PC-3 (cell line): ENCODE measurements at regions not wholly inside any gene's neighbourhood (a gene's known extent, or its start where the extent isn't known, plus 50 kb on each side); places are given as distances from the start of the nearest gene placed in this dataset.

ENCODE experiments used
- EZH2 ChIP-seq: fragments of 300-600 bp; sonication (generic); IDR thresholded peaks from one replicate; pipeline ENCODE4 v1.6.1; 2017; ENCODE audit warnings: antibody characterized with exemption, mild to moderate bottlenecking, low read length; ENCODE audit not compliant: unreplicated experiment
- EZH2phosphoT487 ChIP-seq: fragments of 300-600 bp; sonication (generic); IDR thresholded peaks from 2 replicates; pipeline ENCODE4 v1.6.1; 2018; ENCODE audit warnings: mild to moderate bottlenecking, antibody characterized with exemption, low read length, borderline replicate concordance
- TF ChIP-seq, protein P1 (sequence below): fragments of 300-600 bp; sonication (generic); conservative IDR thresholded peaks from 2 replicates; pipeline ENCODE4 v1.5.1; 2017; ENCODE audit warnings: antibody characterized with exemption, low read depth, mild to moderate bottlenecking, low read length

- no peak for TF ChIP-seq EZH2
- TF ChIP-seq, protein P1, sequence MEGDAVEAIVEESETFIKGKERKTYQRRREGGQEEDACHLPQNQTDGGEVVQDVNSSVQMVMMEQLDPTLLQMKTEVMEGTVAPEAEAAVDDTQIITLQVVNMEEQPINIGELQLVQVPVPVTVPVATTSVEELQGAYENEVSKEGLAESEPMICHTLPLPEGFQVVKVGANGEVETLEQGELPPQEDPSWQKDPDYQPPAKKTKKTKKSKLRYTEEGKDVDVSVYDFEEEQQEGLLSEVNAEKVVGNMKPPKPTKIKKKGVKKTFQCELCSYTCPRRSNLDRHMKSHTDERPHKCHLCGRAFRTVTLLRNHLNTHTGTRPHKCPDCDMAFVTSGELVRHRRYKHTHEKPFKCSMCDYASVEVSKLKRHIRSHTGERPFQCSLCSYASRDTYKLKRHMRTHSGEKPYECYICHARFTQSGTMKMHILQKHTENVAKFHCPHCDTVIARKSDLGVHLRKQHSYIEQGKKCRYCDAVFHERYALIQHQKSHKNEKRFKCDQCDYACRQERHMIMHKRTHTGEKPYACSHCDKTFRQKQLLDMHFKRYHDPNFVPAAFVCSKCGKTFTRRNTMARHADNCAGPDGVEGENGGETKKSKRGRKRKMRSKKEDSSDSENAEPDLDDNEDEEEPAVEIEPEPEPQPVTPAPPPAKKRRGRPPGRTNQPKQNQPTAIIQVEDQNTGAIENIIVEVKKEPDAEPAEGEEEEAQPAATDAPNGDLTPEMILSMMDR = no peak
- no peak for TF ChIP-seq EZH2phosphoT487
These were observed 80.7 kb upstream of the LRPAP1 start for GRCh38 chr4:3612934-3613333.
